CD4-positive, alpha-beta T cell (primary cell): ENCODE measurements at regions not wholly inside any gene's neighbourhood (a gene's known extent, or its start where the extent isn't known, plus 50 kb on each side); places are given as distances from the start of the nearest gene placed in this dataset.

Source experiments
- ATAC-seq: fragments of 200-7000 bp; cut with Tn5 transposase; one replicate; pipeline ENCODE4 v1.10.0; 2022; ENCODE audit warnings: mild to moderate bottlenecking; ENCODE audit not compliant: poor library complexity
- CTCF ChIA-PET: fragments of 350-600 bp; sonication (Branson Sonifier 250); formaldehyde crosslinking; loops from one replicate; lab custom pipeline; 2021; ENCODE audit warnings: antibody characterized with exemption, inconsistent platforms; lab: Charles Lee
- POLR2A ChIA-PET: fragments of 350-600 bp; sonication (Branson Sonifier 250); formaldehyde crosslinking; loops from one replicate; lab custom pipeline; 2021; ENCODE audit warnings: antibody characterized with exemption, inconsistent platforms; lab: Charles Lee
- DNase-seq, 14 experiments: peaks; one replicate each; pipeline ENCODE4 v3.0.0-alpha.2; 2013 to 2020; ENCODE audit warnings: mixed read lengths in 2 of 14
- H3K27ac ChIP-seq, 2 donors: one replicate each; pipeline versions ENCODE4 v1.5.1 to v1.7.0; 2013; ENCODE audit warnings: low read length in 2 of 2, low read depth in 1 of 2, mild to moderate bottlenecking in 1 of 2
- H3K27me3 ChIP-seq, 2 experiments: 1 replicate in 1 of 2; 2 replicates in 1 of 2; pipeline versions ENCODE4 v1.6.1 to v1.7.0; 2013; ENCODE audit warnings: low read length in 2 of 2, control low read depth in 1 of 2, mild to moderate bottlenecking in 1 of 2, moderate library complexity in 1 of 2; ENCODE audit not compliant: insufficient read depth in 2 of 2, control insufficient read depth in 1 of 2
- H3K36me3 ChIP-seq: one replicate; pipeline ENCODE4 v1.6.1; 2013; ENCODE audit warnings: low read length, control low read depth; ENCODE audit not compliant: insufficient read depth
- H3K4me1 ChIP-seq: one replicate; pipeline ENCODE4 v1.6.1; 2013; ENCODE audit warnings: low read length, control low read depth; ENCODE audit not compliant: insufficient read depth
- H3K4me3 ChIP-seq: one replicate; pipeline ENCODE4 v1.5.1; 2013; ENCODE audit warnings: mild to moderate bottlenecking, low read length, moderate library complexity
- H3K9me3 ChIP-seq, 2 experiments: 1 replicate in 1 of 2; 2 replicates in 1 of 2; pipeline versions ENCODE4 v1.6.1 to v1.7.0; 2013; ENCODE audit warnings: low read length in 2 of 2, mild to moderate bottlenecking in 2 of 2, control low read depth in 1 of 2, moderate library complexity in 1 of 2; ENCODE audit not compliant: control insufficient read depth in 1 of 2, insufficient read depth in 1 of 2
- H3K27ac Mint-ChIP-seq: one replicate; pipeline ENCODE4 v1.8.0; 2020; ENCODE audit warnings: mixed read lengths
- H3K27me3 Mint-ChIP-seq: one replicate; pipeline ENCODE4 v1.8.0; 2021; ENCODE audit warnings: mixed read lengths
- H3K36me3 Mint-ChIP-seq: one replicate; pipeline ENCODE4 v1.8.0; 2021; ENCODE audit warnings: low read depth, mixed read lengths
- H3K4me1 Mint-ChIP-seq: one replicate; pipeline ENCODE4 v1.8.0; 2021; ENCODE audit warnings: low read depth, mixed read lengths
- H3K4me3 Mint-ChIP-seq: one replicate; pipeline ENCODE4 v1.8.0; 2020; ENCODE audit warnings: mild to moderate bottlenecking, mixed read lengths
- H3K9me3 Mint-ChIP-seq: one replicate; pipeline ENCODE4 v1.8.0; 2020; ENCODE audit warnings: mixed read lengths
- intact Hi-C, 2 experiments: fragments of 100-400 bp; cut with DNase I in 1 of 2; cut with micrococcal nuclease in 1 of 2; formaldehyde crosslinking; loops; one replicate each; pipeline versions ENCODE4 v1.15.1 to v1.9.0; 2023 to 2025; cut with DNase I, micrococcal nuclease
- TF ChIP-seq, protein P1 (sequence below): fragments of 200-600 bp; IDR thresholded peaks from one replicate; pipeline ENCODE4 v1.8.0; 2022; ENCODE audit warnings: antibody characterized with exemption, mild to moderate bottlenecking

DNA sequence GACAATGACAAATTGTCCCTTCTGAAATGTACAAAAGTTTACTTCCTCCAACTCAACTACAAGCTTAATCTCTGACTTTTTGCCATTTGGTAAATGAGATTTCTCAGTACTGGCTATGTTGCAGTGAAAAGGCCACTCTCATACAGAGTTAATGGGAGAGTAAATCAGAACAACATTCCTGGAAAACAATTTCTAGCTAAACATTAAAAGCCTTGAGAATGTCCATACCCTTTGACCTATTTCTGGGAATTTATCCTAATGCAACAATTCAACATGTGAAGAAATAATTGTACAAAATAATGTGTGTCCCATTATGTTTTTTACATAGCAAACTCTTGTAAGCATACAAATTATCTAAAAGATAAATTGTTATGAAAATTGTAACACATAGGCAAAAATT is 56.3 kb upstream of the SPEF2 start:
- TF ChIP-seq, protein P1, sequence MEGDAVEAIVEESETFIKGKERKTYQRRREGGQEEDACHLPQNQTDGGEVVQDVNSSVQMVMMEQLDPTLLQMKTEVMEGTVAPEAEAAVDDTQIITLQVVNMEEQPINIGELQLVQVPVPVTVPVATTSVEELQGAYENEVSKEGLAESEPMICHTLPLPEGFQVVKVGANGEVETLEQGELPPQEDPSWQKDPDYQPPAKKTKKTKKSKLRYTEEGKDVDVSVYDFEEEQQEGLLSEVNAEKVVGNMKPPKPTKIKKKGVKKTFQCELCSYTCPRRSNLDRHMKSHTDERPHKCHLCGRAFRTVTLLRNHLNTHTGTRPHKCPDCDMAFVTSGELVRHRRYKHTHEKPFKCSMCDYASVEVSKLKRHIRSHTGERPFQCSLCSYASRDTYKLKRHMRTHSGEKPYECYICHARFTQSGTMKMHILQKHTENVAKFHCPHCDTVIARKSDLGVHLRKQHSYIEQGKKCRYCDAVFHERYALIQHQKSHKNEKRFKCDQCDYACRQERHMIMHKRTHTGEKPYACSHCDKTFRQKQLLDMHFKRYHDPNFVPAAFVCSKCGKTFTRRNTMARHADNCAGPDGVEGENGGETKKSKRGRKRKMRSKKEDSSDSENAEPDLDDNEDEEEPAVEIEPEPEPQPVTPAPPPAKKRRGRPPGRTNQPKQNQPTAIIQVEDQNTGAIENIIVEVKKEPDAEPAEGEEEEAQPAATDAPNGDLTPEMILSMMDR: no peak
- H3K4me1 ChIP-seq: no peaks in the 10 kb centered on the region
- H3K36me3 ChIP-seq: no peaks in the 10 kb centered on the region
- Mint-ChIP-seq H3K36me3 (peaks cover 5% of the 10 kb centered on the region), H3K9me3 (peaks cover 30% of the 10 kb centered on the region), H3K4me1 (no peaks in the 10 kb centered on the region), H3K27me3 (peaks cover 8% of the 10 kb centered on the region), H3K4me3 (no peak overlapping the region), H3K27ac (no peak overlapping the region)
- intact Hi-C loops: no loop called here
- ChIA-PET CTCF (no interaction called here), POLR2A (no interaction called here)
- ATAC-seq (no peak), DNase-seq (no peak)
- no peak overlapping the region for H3K4me3 ChIP-seq
- peaks cover 6 to 31% of the 10 kb centered on the region in 2 experiments for H3K9me3 ChIP-seq
- no peaks in the 10 kb centered on the region for H3K27me3 ChIP-seq
- H3K27ac ChIP-seq: no peak overlapping the region

DNA sequence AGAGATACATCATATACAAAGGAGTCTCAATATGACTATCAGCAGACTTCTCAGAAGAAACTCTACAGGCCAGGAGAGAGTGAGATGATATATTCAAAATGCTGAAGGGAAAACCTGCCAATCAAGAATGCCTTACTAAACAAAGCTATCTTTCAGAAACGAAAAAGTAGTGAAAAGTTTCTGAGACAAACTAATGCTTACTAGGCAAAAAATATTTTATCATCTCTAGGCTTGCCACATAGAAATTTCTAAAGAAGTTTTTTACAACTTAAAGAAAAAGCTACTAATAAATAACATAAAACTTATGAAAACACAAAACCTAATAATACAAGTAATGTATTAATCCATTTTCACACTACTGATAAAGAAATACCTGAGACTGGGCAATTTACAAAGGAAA is 59.9 kb upstream of the SPEF2 start:
- no peak for DNase-seq
- intact Hi-C loops: no loop called here
- Histone ChIP-seq H3K27me3 (no peaks in the 10 kb centered on the region), H3K9me3 (peaks cover 0 to 27% of the 10 kb centered on the region in 2 experiments), H3K4me1 (no peaks in the 10 kb centered on the region), H3K4me3 (no peak overlapping the region), H3K36me3 (no peaks in the 10 kb centered on the region), H3K27ac (no peak overlapping the region)
- TF ChIP-seq, protein P1: no peak
- H3K36me3 Mint-ChIP-seq: peaks cover 5% of the 10 kb centered on the region
- peaks cover 32% of the 10 kb centered on the region for H3K9me3 Mint-ChIP-seq
- no peaks in the 10 kb centered on the region for H3K4me1 Mint-ChIP-seq
- ATAC-seq: no peak
- no peak overlapping the region for H3K4me3 Mint-ChIP-seq
- ChIA-PET POLR2A (no interaction called here), CTCF (no interaction called here)
- H3K27me3 Mint-ChIP-seq: peaks cover 11% of the 10 kb centered on the region
- no peak overlapping the region for H3K27ac Mint-ChIP-seq

DNA sequence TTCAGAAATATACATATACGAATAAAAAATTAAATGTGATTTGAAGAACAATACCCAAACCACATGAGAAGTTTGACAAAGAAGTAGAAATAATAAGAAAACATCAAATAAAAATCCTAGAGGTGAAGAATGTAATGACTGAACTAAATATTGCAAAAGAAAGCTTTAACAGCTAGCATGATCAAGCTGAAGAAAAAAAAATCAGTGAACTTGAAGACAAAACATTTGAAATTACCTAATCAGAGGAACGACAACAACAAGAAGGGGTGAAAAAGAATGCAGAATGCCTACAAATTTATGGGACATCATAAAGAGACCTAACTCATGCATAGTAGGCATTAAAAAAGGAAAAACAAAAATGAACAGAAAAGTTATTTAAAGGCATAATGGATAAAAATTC is 60.5 kb upstream of the SPEF2 start:
- no peak overlapping the region for H3K4me3 ChIP-seq
- Mint-ChIP-seq H3K9me3 (peaks cover 32% of the 10 kb centered on the region), H3K27ac (no peak overlapping the region), H3K36me3 (peaks cover 5% of the 10 kb centered on the region), H3K4me1 (no peaks in the 10 kb centered on the region), H3K4me3 (no peak overlapping the region), H3K27me3 (peaks cover 17% of the 10 kb centered on the region)
- peaks cover 0 to 22% of the 10 kb centered on the region in 2 experiments for H3K9me3 ChIP-seq
- ChIA-PET POLR2A (no interaction called here), CTCF (no interaction called here)
- DNase-seq (no peak), ATAC-seq (no peak)
- intact Hi-C loops: no loop called here
- H3K27ac ChIP-seq: no peak overlapping the region
- H3K27me3 ChIP-seq: no peaks in the 10 kb centered on the region
- TF ChIP-seq, protein P1: no peak
- H3K36me3 ChIP-seq: no peaks in the 10 kb centered on the region
- H3K4me1 ChIP-seq: no peaks in the 10 kb centered on the region
